Naive thymus-derived CD4-positive, alpha-beta T cell (primary cell): ENCODE measurements at regions not wholly inside any gene's neighbourhood (a gene's known extent, or its start where the extent isn't known, plus 50 kb on each side); places are given as distances from the start of the nearest gene placed in this dataset.

Source experiments
- ATAC-seq: fragments of 150-1000 bp; cut with Tn5 transposase; 2 replicates; pipeline ENCODE4 v1.10.0; 2021; ENCODE audit warnings: mild to moderate bottlenecking, moderate library complexity
- CTCF ChIA-PET: fragments of 350-600 bp; sonication (Branson Sonifier 250); formaldehyde crosslinking; loops from one replicate; lab custom pipeline; 2021; ENCODE audit warnings: antibody characterized with exemption; lab: Charles Lee
- POLR2A ChIA-PET: fragments of 350-600 bp; sonication (Branson Sonifier 250); formaldehyde crosslinking; loops from one replicate; lab custom pipeline; 2021; ENCODE audit warnings: antibody characterized with exemption, inconsistent platforms; lab: Charles Lee
- DNase-seq, 9 donors: peaks; one replicate each; pipeline versions ENCODE4 v3.0.0 to v3.0.0-alpha.2; 2020 to 2022; ENCODE audit warnings: mixed read lengths in 1 of 9
- H3K27ac ChIP-seq: one replicate; pipeline ENCODE4 v1.7.0; 2013; ENCODE audit warnings: mild to moderate bottlenecking, low read depth, low read length, moderate library complexity
- H3K27me3 ChIP-seq, 2 donors: one replicate each; pipeline ENCODE4 v1.7.0; 2013; ENCODE audit warnings: low read length in 2 of 2, mild to moderate bottlenecking in 2 of 2, moderate library complexity in 2 of 2; ENCODE audit not compliant: control insufficient read depth in 2 of 2, insufficient read depth in 2 of 2
- H3K36me3 ChIP-seq, 3 experiments: 1 replicate in 2 of 3; 2 replicates in 1 of 3; pipeline ENCODE4 v1.7.0; 2013; ENCODE audit warnings: low read length in 3 of 3, mild to moderate bottlenecking in 3 of 3, moderate library complexity in 1 of 3; ENCODE audit not compliant: insufficient read depth in 3 of 3, control insufficient read depth in 2 of 3
- H3K4me1 ChIP-seq, 2 donors: one replicate each; pipeline ENCODE4 v1.7.0; 2013; ENCODE audit warnings: low read length in 2 of 2, mild to moderate bottlenecking in 2 of 2, moderate library complexity in 1 of 2; ENCODE audit not compliant: control insufficient read depth in 2 of 2, insufficient read depth in 2 of 2
- H3K4me3 ChIP-seq: 2 replicates; pipeline ENCODE4 v1.7.0; 2013; ENCODE audit warnings: mild to moderate bottlenecking, low read length
- H3K9me3 ChIP-seq, 3 experiments: 1 replicate in 2 of 3; 2 replicates in 1 of 3; pipeline ENCODE4 v1.7.0; 2013; ENCODE audit warnings: low read length in 3 of 3; ENCODE audit not compliant: control insufficient read depth in 2 of 3
- H3K27ac Mint-ChIP-seq, 9 donors: one replicate each; pipeline ENCODE4 v1.8.0; 2020 to 2022; ENCODE audit warnings: mixed read lengths in 9 of 9, mild to moderate bottlenecking in 8 of 9, moderate library complexity in 5 of 9, inconsistent platforms in 2 of 9
- H3K27me3 Mint-ChIP-seq, 5 donors: one replicate each; pipeline ENCODE4 v1.8.0; 2021 to 2022; ENCODE audit warnings: mixed read lengths in 5 of 5, mild to moderate bottlenecking in 1 of 5
- H3K36me3 Mint-ChIP-seq, 5 donors: one replicate each; pipeline ENCODE4 v1.8.0; 2020 to 2022; ENCODE audit warnings: mixed read lengths in 5 of 5, mild to moderate bottlenecking in 3 of 5, inconsistent platforms in 1 of 5
- H3K4me1 Mint-ChIP-seq, 7 donors: one replicate each; pipeline ENCODE4 v1.8.0; 2020 to 2022; ENCODE audit warnings: mixed read lengths in 7 of 7, mild to moderate bottlenecking in 3 of 7, inconsistent platforms in 1 of 7
- H3K4me3 Mint-ChIP-seq, 10 donors: one replicate each; pipeline ENCODE4 v1.8.0; 2020 to 2022; ENCODE audit warnings: mild to moderate bottlenecking in 10 of 10, mixed read lengths in 10 of 10, moderate library complexity in 6 of 10, inconsistent platforms in 2 of 10
- H3K9me3 Mint-ChIP-seq, 11 donors: one replicate each; pipeline ENCODE4 v1.8.0; 2020 to 2022; ENCODE audit warnings: mixed read lengths in 11 of 11, mild to moderate bottlenecking in 4 of 11, inconsistent platforms in 1 of 11, moderate library complexity in 1 of 11
- intact Hi-C, 2 donors: fragments of 100-400 bp; cut with micrococcal nuclease; formaldehyde crosslinking; loops; one replicate each; pipeline ENCODE4 v1.15.1; 2023

GRCh38 chr7:47142169-47142866 lies 439.6 kb downstream of the TNS3 start:
- Mint-ChIP-seq H3K4me1 (no peaks in the 10 kb centered on the region), H3K36me3 (no peaks in the 10 kb centered on the region), H3K27me3 (peaks cover 3 to 15% (median 9%) of the 10 kb centered on the region in 5 donors), H3K9me3 (peaks cover 0 to 3% (median 0%) of the 10 kb centered on the region in 11 donors), H3K27ac (no peak overlapping the region), H3K4me3 (no peak overlapping the region)
- no peak overlapping the region for H3K27ac ChIP-seq
- no peaks in the 10 kb centered on the region for H3K36me3 ChIP-seq
- H3K4me3 ChIP-seq: no peak overlapping the region
- DNase-seq (no peak), ATAC-seq (no peak)
- ChIA-PET CTCF (no interaction called here), POLR2A (no interaction called here)
- intact Hi-C loops: no loop called here
- H3K27me3 ChIP-seq: no peaks in the 10 kb centered on the region
- H3K9me3 ChIP-seq: no peaks in the 10 kb centered on the region
- no peaks in the 10 kb centered on the region for H3K4me1 ChIP-seq

- DNase-seq: no peak
- H3K4me1 Mint-ChIP-seq: no peaks in the 10 kb centered on the region
These were observed 449.4 kb downstream of the TNS3 start for GRCh38 chr7:47132471-47132870.

GRCh38 chr7:47128700-47129099 lies 453.2 kb downstream of the TNS3 start:
- no peaks in the 10 kb centered on the region for H3K27me3 ChIP-seq
- H3K9me3 ChIP-seq: no peaks in the 10 kb centered on the region
- no peaks in the 10 kb centered on the region for H3K4me1 ChIP-seq
- ChIA-PET CTCF (no interaction called here), POLR2A (no interaction called here)
- H3K4me3 Mint-ChIP-seq: no peak overlapping the region
- H3K4me1 Mint-ChIP-seq: peaks cover 0 to 2% (median 0%) of the 10 kb centered on the region in 7 donors
- no peak overlapping the region for H3K27ac ChIP-seq
- peaks cover 0 to 5% (median 0%) of the 10 kb centered on the region in 11 donors for H3K9me3 Mint-ChIP-seq
- intact Hi-C loops: no loop called here
- no peaks in the 10 kb centered on the region for H3K36me3 ChIP-seq
- no peak overlapping the region for H3K27ac Mint-ChIP-seq
- no peak for DNase-seq
- H3K27me3 Mint-ChIP-seq: peaks cover 0 to 7% (median 4%) of the 10 kb centered on the region in 5 donors
- no peak for ATAC-seq
- H3K4me3 ChIP-seq: no peak overlapping the region
- H3K36me3 Mint-ChIP-seq: no peaks in the 10 kb centered on the region

More at GRCh38 chr7:47132471-47132870, 449.4 kb downstream of the TNS3 start:
- Mint-ChIP-seq H3K9me3 (peaks cover 0 to 11% (median 0%) of the 10 kb centered on the region in 11 donors), H3K4me3 (no peak overlapping the region), H3K36me3 (no peaks in the 10 kb centered on the region), H3K27me3 (peaks cover 2 to 7% (median 4%) of the 10 kb centered on the region in 5 donors), H3K27ac (no peak overlapping the region)
- H3K27ac ChIP-seq: no peak overlapping the region
- no peak for ATAC-seq
- no peaks in the 10 kb centered on the region for H3K36me3 ChIP-seq
- H3K4me3 ChIP-seq: no peak overlapping the region
- H3K9me3 ChIP-seq: no peaks in the 10 kb centered on the region
- POLR2A ChIA-PET: no interaction called here
- H3K4me1 ChIP-seq: no peaks in the 10 kb centered on the region
- intact Hi-C loops: no loop called here
- CTCF ChIA-PET: no interaction called here
- no peaks in the 10 kb centered on the region for H3K27me3 ChIP-seq

- Histone ChIP-seq H3K4me1 (no peaks in the 10 kb centered on the region), H3K4me3 (no peak overlapping the region), H3K9me3 (no peaks in the 10 kb centered on the region), H3K27me3 (no peaks in the 10 kb centered on the region), H3K36me3 (no peaks in the 10 kb centered on the region), H3K27ac (no peak overlapping the region)
- Mint-ChIP-seq H3K36me3 (no peaks in the 10 kb centered on the region), H3K4me3 (no peak overlapping the region), H3K4me1 (peaks cover 0 to 2% (median 0%) of the 10 kb centered on the region in 7 donors), H3K9me3 (peaks cover 0 to 5% (median 0%) of the 10 kb centered on the region in 11 donors), H3K27me3 (no peaks in the 10 kb centered on the region), H3K27ac (no peak overlapping the region)
- intact Hi-C loops: no loop called here
- ChIA-PET POLR2A (no interaction called here), CTCF (no interaction called here)
- no peak for ATAC-seq
- no peak for DNase-seq
These were observed 456.4 kb downstream of the TNS3 start for GRCh38 chr7:47125529-47125928.

- Histone ChIP-seq H3K4me1 (no peaks in the 10 kb centered on the region), H3K9me3 (no peaks in the 10 kb centered on the region), H3K27me3 (no peaks in the 10 kb centered on the region), H3K27ac (no peak overlapping the region), H3K4me3 (no peak overlapping the region), H3K36me3 (no peaks in the 10 kb centered on the region)
- no peak overlapping the region for H3K4me3 Mint-ChIP-seq
- peaks cover 0 to 12% (median 0%) of the 10 kb centered on the region in 5 donors for H3K27me3 Mint-ChIP-seq
- CTCF ChIA-PET: no interaction called here
- no peaks in the 10 kb centered on the region for H3K4me1 Mint-ChIP-seq
- H3K27ac Mint-ChIP-seq: no peak overlapping the region
- H3K9me3 Mint-ChIP-seq: peaks cover 0 to 11% (median 0%) of the 10 kb centered on the region in 11 donors
- DNase-seq (no peak), ATAC-seq (no peak)
- POLR2A ChIA-PET: no interaction called here
- intact Hi-C loops: no loop called here
- H3K36me3 Mint-ChIP-seq: peaks cover 0 to 4% (median 0%) of the 10 kb centered on the region in 5 donors
These were observed 462.5 kb downstream of the TNS3 start for GRCh38 chr7:47119261-47119865.

GRCh38 chr7:47104206-47104549 lies 477.7 kb downstream of the TNS3 start:
- H3K27ac Mint-ChIP-seq: no peak overlapping the region
- H3K27ac ChIP-seq: no peak overlapping the region

More at GRCh38 chr7:47104206-47104549, 477.7 kb downstream of the TNS3 start:
- DNase-seq (no peak), ATAC-seq (no peak)
- no peaks in the 10 kb centered on the region for H3K9me3 ChIP-seq
- POLR2A ChIA-PET: no interaction called here
- H3K36me3 ChIP-seq: no peaks in the 10 kb centered on the region
- intact Hi-C loops: no loop called here
- no peaks in the 10 kb centered on the region for H3K27me3 ChIP-seq
- no peak overlapping the region for H3K4me3 ChIP-seq
- Mint-ChIP-seq H3K9me3 (peaks cover 0 to 3% (median 0%) of the 10 kb centered on the region in 11 donors), H3K27me3 (peaks cover 0 to 4% (median 0%) of the 10 kb centered on the region in 5 donors), H3K4me1 (peaks cover 0 to 6% (median 0%) of the 10 kb centered on the region in 7 donors), H3K4me3 (no peak overlapping the region), H3K36me3 (no peaks in the 10 kb centered on the region)
- no peaks in the 10 kb centered on the region for H3K4me1 ChIP-seq
- CTCF ChIA-PET: no interaction called here
